SHP77 (cell line): ENCODE measurements at regions not wholly inside any gene's neighbourhood (a gene's known extent, or its start where the extent isn't known, plus 50 kb on each side); places are given as distances from the start of the nearest gene placed in this dataset.

Experiments used
- DNase-seq, 2 experiments: peaks; one replicate each; lab custom pipeline; 2025; lab: John Stamatoyannopoulos, UW

DNA sequence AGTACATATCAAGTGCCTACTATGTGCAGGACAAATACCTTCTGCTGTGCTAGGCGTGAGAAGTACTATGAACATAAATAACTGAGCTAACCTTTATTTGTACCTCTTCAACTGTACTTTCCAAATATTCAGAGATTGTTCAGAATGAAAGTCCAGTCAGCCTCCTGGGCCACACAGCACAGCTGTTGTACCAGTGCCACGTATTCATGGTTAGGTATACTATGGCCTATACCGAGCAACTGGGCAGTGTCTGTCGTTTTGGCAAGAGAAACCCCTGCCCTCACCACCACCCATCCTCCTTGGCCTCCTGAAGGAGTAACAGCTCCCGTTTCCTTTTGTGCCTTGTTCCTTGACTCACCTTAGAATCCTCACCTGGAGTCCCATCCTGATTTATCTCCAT is 53.0 kb downstream of the RASSF10 start:
- no peak for DNase-seq

DNA sequence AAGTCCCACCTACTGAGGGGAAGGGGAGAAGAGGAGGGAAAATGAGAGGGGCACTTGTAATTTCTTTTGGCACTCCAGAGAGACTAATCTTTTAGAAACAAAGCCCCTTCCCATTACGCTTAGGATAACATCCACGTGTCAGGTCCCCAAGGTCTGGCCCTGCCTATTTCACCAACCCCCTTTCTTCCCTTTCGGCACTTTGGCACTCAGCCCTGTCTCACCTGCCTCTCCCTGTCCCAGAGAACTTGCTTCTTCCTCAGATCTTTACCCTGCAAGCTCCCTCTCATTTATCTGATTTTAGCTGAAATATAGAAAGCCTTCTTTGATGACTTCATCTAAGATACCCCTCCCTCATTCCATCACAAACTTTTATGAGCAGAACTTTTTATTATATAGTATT is 55.5 kb downstream of the RASSF10 start:
- DNase-seq, result no peak

DNA sequence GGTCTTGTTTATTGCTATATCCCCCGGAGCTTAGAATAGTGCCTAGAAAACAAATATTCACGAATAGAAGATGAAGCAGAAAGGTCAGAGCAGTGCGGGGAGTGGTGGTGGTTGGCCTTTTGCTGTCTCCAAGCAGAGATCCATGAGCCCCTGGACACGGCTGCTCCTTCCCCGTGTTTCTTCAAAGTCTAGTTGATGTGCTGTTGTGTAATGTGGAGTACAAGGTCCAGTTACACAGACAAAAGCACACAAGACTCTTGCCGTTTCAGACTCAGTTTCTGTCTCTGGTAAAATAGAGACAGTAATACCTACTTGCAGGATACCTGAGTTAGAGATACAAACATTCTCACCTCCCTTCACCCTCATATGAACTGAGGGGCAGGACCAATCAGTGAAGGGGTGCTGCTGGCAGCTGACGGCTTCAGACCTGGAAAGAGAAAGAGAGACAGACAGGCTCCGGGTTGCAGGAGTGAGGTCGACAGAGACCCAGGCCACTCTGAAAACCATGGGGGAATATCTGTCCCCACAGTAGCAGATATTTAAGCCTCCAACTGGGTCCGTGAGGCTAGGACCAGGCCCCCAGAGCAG is 56.2 kb downstream of the RASSF10 start:
- DNase-seq, result no peak

DNA sequence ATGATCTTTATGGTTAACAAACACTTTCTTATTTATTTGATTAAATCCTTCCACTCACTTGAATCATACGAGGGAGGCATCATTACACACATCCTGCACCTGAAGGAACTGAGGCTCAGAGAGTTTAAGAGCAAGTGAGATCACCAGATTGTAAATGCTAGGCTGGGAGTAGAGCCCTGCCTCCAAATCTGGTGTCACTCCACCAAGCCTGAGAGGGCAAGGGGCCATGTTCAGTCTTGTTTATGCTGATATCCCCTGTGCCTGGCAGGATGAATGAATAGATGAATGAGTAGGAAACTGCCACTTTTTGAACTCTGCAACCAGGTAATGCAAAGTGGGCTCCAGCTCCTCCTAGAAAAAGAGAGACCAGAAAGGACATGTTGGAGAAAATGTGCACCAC is 59.1 kb downstream of the RASSF10 start:
- DNase-seq, result no peak

DNA sequence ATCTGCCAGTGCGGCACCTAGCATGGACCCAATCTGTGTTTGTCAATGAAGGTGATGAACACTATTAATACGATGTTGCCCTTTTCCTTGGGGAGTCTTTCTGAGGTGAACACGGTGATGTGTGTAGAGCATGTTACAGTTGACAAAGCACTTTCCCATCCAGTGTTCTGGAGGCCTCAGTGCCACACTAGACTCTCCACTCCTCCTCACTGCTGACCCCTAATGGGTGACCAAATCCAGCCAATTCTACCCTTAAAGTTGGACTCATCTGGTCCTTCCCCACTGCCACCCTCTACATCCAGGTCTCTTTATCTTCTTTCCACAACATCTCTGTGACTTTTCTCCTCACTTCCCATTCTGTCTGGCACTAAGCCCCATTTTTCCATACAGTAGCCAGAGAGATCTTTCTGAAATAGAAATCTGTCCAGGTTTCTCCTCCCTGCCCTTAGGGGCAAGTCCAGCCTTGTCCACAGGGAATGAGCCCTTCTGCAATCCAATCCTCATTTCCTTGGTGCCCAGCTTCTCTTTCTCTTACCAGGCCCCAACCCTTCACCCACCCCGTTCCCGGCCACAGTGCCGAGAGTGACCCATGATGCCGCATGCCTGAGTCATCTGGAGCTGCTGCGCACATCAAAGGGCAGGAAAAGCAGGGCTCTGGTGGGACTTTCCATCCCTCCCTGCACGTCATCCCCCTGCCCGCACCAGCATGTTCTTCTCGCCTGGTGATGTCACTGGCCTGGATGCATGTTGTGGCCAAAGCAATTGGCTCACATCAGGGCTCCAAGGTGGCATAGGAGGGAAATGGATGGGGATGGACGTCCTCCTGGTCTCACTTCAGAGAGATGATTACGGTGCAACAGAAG is 64.2 kb downstream of the RASSF10 start:
- no peak for DNase-seq

DNA sequence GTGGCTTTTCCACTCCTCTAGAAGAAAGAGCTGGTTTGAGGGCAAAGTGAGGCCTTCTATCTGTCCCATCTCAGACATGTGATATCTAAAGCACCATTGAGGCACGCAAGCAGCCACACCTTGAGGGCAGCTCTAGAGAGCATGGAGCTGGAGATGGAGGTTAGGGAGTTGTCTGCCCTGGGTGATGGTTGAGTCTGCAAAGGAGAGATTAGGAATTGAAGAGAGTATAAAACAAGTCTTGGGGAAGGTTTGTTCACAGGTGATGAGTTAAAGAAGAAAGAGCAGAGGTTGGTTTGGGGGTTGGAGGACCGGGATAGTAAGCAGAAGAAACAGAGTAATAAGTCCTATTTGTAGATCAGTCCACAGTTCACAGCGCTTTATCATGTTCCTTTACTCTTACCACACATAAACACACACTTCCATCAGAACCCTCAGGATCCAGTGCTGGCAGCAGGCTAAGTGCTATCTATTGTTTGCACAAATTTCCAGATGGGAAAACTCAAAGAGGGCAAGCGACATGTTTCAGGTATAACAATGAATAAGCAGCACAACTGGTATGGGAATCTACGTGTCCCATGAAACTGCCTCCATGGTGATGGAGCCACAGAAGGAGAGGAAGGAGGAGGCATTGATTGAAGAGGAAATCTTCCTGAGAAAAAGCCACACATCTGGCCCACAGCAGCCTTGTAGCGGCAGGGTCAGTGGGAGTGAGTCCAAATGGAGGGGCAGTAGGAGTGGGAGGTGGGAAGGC is 65.8 kb downstream of the RASSF10 start:
- no peak for DNase-seq

DNA sequence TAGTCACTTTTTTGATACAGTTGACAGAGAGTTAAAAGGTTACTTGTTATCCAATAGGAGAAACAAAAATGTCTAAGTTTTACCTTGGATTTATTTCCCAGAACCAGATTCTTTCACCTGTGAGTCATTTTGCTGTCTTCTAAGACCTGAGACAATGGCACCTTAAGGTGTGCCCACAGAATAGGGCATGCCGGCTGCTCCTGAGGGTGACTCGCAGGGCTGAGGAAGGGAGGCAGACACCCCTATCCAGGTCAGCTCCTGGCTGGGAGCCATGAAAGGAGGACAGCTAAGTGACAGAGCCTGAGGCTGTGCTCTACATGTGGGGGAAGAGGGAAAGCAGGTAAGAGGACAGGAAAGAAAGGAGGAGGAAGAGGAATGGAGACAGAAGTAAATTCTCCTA is 67.8 kb downstream of the RASSF10 start:
- DNase-seq, result no peak

DNA sequence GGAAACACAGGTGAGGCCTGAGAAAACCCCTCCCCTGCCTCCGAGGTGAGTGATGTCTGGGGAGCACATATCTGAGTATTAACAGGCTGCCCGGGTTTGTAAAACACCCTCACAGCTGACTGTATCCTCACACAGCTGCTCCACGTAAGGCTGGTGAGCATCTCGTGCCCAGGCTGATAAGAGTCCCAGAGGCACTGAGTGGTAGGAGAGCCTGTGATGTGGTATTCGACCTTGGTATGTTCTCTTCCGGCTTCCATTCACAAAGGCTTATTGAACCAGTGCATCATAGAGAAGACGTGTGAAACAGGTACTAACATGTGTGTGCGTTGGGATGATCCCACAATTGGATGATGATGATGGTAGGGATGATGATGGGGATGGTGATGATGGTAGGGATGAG is 71.7 kb downstream of the RASSF10 start:
- no peak for DNase-seq

DNA sequence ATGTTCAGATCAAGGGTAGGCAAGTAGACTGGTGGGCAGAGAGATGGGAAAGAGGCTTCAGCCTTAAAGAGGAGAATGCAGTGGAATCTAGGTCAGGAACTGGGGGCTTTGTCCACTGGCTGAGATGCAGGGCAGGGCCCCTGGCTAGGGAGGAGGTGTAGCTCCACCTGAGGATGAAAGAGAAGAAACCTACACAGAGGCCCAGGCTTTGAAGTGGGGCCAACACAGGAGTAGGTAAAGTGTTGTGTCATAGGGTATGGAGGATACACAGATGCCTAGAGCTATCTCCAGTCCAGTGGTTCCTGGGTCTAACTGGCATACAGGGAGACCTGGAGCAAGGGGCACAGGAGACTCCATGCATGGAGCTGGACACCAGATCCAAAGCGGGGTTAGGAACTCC is 73.5 kb downstream of the RASSF10 start:
- DNase-seq, result no peak

DNA sequence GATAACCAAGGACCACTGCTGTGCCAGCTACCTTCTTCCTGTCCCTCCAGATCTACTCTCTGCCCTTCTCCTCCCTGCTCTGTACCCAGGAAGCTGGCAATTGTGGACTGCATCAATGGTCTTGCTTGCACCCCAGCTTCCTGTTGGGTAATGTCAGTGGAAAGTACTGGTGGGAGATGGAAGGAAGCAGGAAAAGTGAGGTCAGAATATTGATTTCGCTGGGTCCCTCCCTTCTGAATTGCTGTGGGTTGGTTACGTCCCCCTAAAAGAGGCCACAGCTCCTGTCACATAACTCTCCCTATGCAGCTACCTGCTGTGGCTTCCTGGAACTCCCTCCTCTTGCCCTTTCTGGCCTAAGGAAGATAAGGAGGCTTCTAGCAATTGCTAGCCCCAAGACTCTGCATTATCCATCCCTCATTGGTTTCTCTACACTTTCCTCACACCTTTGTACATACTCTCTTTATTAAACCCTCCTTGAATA is 81.2 kb downstream of the RASSF10 start:
- DNase-seq, result no peak

DNA sequence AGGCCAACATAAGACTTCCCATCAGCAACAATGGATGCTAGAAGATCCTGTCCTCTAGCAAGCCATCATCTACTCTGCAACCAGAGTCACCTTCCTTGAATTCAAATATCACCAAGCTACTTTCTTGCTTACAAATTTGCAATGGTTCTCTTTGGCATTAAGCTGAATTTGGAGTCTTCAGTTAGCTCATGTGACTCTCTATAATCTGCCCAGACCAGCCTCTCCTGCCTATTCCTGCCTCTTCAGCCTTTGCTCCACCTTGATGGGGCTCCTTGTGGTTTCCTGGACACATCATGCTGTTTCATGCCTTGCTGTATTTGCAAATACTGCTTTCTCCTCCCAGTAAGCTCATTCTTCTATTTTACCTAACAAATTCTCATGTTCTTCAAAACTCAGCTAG is 82.3 kb downstream of the RASSF10 start:
- DNase-seq, result no peak

DNA sequence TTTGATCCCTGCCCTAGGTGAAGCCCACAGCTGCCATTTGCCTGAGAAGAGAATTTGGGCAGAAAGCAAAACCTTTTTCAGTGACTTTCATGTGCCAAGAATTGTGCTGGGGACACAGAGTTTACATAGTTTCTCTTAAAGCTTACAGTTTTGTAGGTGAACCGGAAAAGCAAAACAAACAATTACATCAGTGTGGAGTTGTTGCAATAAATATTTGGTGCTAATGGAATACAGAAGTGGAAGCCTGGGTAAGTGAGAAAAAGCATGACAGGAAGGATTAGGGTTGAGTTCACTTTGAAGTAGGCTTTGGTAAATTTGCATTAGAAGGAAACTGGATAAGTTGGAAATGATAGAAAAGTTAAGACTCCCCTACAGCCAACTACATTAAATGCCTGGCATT is 82.7 kb downstream of the RASSF10 start:
- DNase-seq, result no peak

DNA sequence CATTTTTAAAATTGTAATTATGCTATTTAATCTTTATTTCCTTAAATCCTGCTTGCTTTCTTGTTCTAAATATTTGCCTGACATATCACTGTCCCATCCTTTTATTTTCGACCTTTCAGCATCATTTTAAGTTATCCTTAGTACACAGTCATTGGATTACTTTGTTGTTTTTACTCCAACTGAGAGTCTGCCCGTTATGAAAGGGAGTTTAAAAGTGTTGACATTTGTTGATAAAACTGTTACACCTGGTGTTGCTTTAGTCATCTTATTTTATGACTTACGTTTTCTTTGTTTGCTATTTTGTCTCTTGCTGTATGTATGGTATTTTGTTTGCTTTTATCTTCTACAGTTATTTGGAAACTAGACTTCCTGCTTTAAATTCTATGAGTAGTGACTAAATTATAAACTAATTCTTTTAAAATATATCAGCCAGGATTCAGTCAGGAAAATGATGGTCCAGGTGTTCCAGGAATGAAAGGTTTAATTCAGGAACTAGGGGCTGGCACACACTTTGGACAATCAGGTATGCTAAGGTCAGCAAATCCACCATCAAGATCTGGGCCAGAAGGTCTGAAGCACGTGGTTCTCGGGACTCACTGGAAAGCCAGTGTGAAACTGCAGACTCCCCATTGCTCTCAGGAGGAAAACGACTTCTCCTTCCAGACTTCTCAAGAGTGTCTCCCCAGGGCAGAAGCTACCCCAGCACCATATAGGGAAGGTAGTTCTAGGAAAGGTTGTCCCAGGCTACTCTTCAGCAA is 86.0 kb downstream of the RASSF10 start:
- no peak for DNase-seq

DNA sequence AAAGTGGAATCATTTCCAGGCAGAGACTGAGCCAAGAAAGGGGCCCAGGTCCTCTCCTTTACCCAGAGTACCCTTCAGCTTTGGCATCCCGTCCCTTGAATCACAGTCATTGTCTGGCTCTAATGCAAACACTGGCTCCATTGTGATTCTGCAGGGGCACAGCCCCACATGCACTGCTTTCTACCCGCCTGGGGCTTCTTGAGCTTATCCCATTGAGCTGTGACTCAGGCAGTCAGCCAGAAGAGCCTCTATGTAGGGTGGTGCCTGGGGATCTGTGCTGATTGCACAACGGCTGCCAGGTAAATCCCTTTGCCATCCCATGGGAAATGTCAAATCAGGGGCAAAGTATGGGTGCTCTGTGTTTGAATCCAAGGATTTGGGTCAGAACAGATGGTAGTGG is 88.9 kb downstream of the RASSF10 start:
- DNase-seq, result no peak

DNA sequence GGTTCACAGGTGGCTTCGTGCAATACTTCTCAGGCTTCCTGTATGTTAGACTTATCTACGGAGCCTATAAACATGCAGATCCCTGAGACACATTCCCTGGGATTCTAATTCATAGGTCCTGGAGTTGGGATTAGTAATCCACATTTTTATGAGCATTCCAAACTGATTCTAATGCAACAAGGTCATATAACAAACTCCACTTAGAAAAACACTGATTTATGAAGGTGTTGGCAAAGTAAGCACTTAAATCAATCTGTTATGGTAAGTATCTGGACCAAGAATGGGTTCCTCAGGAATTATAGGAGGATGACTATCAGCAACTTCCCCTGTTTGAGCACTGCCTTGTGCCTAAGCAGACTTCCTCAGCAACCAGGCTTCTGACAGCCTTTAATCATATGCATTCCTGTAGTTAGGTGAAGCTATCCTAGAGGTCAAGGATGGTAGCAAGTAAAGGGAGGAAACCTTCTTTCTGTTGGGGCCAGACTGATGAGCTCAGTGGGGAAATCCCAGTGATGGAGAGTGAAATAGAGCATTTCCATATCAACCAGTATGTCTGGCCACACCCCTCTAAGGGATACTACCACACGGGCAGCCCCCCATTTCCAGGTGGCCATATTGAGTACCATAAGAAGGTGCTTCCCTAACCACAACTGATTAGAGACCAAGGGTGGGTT is 89.6 kb downstream of the RASSF10 start:
- DNase-seq, result no peak

DNA sequence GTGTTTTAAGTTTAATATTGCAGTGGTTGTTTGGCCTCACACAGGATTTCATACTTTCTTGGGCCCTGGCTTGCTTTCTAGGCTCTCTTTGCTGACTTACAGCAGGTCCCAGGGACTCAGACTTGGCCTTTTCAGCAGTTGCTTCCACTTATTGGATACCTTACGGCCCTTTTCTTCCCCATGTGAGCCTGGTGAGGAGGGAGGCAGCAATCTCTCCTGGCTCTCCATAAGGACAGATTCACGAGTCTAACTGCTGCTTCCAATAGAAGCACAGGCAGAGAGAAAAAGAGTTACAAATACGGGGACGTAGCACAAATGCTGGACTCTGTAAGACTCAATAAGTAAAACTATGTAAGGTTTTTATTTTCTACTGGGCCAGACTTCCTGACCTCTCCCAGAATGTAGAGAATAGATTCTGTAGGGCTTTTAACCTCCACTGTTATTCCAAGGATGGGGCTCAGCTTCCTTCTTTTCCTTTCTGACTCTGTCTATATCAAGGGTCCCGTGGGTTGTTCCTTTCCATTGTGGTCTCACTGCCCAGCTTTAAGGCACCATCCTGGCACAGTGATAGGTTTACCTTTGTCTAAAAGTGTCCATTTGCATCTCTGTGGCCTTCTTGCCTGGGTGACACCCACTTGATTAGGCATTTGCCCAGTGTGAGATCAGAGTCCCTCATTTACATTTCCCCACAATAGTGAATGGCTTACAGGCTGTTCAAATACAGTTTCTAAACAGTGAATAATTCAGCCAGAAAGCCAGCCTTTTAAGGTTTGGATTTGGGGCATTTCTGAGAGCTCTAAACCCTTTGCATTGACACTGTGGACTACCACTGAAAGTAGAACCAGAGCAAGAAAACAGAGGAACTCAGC is 92.8 kb downstream of the RASSF10 start:
- no peak for DNase-seq

DNA sequence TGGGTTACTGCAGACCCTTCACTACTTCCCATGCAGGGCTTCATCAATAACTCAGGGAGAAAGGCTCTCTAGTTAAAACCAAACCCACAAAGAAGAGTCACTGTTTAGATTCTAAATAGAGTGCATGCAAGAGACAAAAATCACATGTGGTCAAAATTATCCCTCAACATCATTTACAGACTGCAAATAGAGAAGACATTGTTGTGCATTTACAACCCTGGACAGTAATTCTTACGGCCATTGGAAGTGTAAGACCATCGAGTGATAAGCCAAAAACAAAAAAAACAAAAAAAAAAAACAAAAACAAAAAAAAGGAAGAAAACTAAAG is 93.4 kb downstream of the RASSF10 start:
- DNase-seq, result no peak

DNA sequence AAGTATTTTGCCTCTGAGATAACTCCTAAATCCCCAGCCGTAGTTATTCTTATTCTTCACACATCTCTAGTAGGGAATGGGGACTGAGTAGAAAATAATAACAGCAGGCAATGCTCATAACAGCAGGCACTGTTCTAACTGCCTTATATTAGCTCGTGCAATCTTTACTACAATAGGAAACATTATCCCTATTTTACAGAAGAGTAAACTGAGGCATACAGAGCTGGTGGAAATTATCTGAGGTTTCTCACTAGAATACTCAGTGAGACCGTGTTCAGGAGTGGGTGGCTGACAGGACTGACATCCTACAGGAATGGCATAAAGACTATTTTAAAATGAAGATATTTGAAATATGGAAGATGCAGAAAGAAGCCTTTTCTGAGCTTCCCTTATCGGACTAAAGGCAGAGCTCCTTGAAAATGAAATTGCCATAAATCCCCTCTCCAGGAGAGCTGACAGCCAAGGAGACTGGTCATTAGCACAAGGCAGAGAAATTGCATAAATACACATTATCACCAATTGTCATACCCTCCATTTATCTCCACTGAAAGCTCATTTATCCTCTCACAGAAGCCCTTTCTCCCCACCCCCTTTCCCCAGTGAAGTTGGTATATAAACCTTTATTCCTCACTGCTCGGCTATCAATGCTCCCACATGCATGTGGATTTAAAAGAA is 93.9 kb downstream of the RASSF10 start:
- DNase-seq, result no peak

DNA sequence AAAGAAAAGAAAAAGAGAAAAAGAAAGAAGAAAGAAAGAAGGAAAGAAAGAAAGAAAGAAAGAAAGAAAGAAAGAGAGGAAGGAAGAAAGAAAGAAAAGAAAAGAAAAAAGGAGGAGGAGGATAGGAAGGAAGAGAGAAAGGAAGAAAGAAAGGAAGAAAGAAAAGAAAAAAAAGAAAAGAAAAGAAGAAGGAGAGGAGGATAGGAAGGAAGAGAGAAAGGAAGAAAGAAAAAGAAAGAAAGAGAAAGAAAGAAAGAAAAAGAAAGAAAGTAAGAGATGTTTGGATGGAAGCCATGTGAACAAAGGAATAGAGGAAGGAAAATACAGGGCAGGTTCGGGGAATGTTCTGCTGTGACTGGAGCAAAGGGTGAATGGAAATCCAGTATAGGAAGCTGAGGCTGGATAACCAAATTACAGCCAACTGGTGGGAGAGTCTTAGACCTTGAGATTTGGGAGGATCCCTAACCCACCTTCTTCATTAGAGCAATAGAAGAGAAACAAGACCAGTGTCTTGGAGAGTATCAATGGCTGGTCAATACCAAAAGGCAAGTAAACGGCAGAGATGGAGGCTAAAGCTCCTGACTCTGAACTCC is 94.9 kb downstream of the RASSF10 start:
- no peak for DNase-seq
